Astrocyte (in vitro differentiated cells and primary cell): ENCODE measurements at regions not wholly inside any gene's neighbourhood (a gene's known extent, or its start where the extent isn't known, plus 50 kb on each side); places are given as distances from the start of the nearest gene placed in this dataset.

Experiments
- CTCF ChIP-seq: IDR thresholded peaks from 2 replicates; pipeline ENCODE4 v1.5.1; 2011; ENCODE audit warnings: low read depth, mild to moderate bottlenecking, inconsistent platforms, low read length, moderate library complexity; ENCODE audit not compliant: insufficient read depth
- EZH2 ChIP-seq: IDR thresholded peaks from 2 replicates; pipeline ENCODE4 v1.6.1; 2012; ENCODE audit warnings: mild to moderate bottlenecking, low read length, inconsistent platforms; ENCODE audit not compliant: insufficient read depth

DNA sequence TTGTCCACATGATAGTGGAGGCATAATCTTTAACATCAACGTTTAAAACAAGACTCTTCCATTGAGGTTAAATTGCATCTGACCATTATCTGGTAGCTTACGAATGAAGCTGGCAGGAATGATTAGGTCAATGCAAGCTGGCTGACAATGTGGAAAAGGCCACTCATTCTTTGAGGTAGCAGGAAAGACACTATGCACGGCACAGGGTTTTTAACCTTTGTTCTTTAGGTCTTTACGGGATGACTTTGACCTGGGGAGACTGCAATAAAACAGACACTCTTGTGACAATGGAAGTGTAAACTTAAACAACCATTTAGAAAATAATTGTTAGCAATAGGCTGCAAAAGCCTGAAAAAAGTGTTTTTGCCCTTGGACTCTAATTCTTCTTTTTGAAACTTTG is 193.8 kb upstream of the FOXD3 start:
- no peak for TF ChIP-seq CTCF
- no peak for TF ChIP-seq EZH2
